Uterus (tissue), 3 donors: ENCODE measurements at regions not wholly inside any gene's neighbourhood (a gene's known extent, or its start where the extent isn't known, plus 50 kb on each side); places are given as distances from the start of the nearest gene placed in this dataset.

Source experiments
- DNase-seq, 2 donors: peaks; one replicate each; pipeline ENCODE4 v3.0.0-alpha.2; 2019 to 2020
- H3K27ac ChIP-seq, 2 donors: fragments of 200-600 bp; sonication (generic); 1 replicate in 1 of 2; 2 replicates in 1 of 2; pipeline ENCODE4 v1.5.1; 2016 to 2018
- H3K27me3 ChIP-seq, 2 donors: fragments of 200-600 bp; sonication (generic); one replicate each; pipeline ENCODE4 v1.5.1; 2018 to 2019; ENCODE audit warnings: control low read depth in 1 of 2
- H3K36me3 ChIP-seq, 2 donors: fragments of 200-600 bp; sonication (generic); one replicate each; pipeline ENCODE4 v1.5.1; 2019; ENCODE audit warnings: control low read depth in 1 of 2
- H3K4me1 ChIP-seq, 2 donors: fragments of 200-600 bp; sonication (generic); one replicate each; pipeline ENCODE4 v1.5.1; 2018 to 2019; ENCODE audit warnings: control low read depth in 1 of 2
- H3K4me3 ChIP-seq, 2 donors: fragments of 200-600 bp; sonication (generic); 1 replicate in 1 of 2; 2 replicates in 1 of 2; pipeline ENCODE4 v1.5.1; 2018 to 2019; ENCODE audit warnings: mild to moderate bottlenecking in 1 of 2
- H3K9me3 ChIP-seq, 2 donors: fragments of 200-600 bp; sonication (generic); one replicate each; pipeline ENCODE4 v1.5.1; 2019; ENCODE audit warnings: control low read depth in 1 of 2
- CTCF ChIP-seq, 4 experiments: fragments of 200-600 bp in 2 of 4; fragments of 450-650 bp in 2 of 4; sonication (generic) in 2 of 4; IDR thresholded peaks; one replicate each; pipeline ENCODE4 v1.5.1; 2016 to 2019; ENCODE audit warnings: antibody characterized with exemption in 4 of 4, mild to moderate bottlenecking in 2 of 4, moderate library complexity in 1 of 4
- POLR2A ChIP-seq, 2 donors: fragments of 450-650 bp; IDR thresholded peaks; one replicate each; pipeline ENCODE4 v1.6.1; 2016; ENCODE audit warnings: antibody characterized with exemption in 2 of 2, mild to moderate bottlenecking in 1 of 2, moderate library complexity in 1 of 2
- intact Hi-C: fragments of 100-400 bp; cut with DNase I; formaldehyde crosslinking; loops from one replicate; pipeline ENCODE4 v1.15.1; 2023; ENCODE audit warnings: low total_unique reads
- donor health status: DM: yes; HTN: yes; CAD: no.

GRCh38 chr16:55076053-55076452, 145.4 kb downstream of the IRX5 start:
- no peaks in the 10 kb centered on the region for H3K9me3 ChIP-seq
- H3K4me3 ChIP-seq, result no peak overlapping the region
- H3K27ac ChIP-seq, result no peak overlapping the region
- no peak for DNase-seq
- H3K36me3 ChIP-seq, result no peaks in the 10 kb centered on the region
- intact Hi-C loops, result no loop called here
- TF ChIP-seq POLR2A (IDR thresholded peaks at IDR 0.05), result no peak
- TF ChIP-seq CTCF (IDR thresholded peaks at IDR 0.05), result no peak
- H3K27me3 ChIP-seq, result no peaks in the 10 kb centered on the region
- no peaks in the 10 kb centered on the region for H3K4me1 ChIP-seq

GRCh38 chr16:55077266-55077665, 146.6 kb downstream of the IRX5 start:
- DNase-seq, result no peak
- Histone ChIP-seq H3K4me1 (no peaks in the 10 kb centered on the region), H3K36me3 (no peaks in the 10 kb centered on the region), H3K4me3 (no peak overlapping the region), H3K27ac (no peak overlapping the region), H3K9me3 (no peaks in the 10 kb centered on the region), H3K27me3 (no peaks in the 10 kb centered on the region)
- no peak for TF ChIP-seq POLR2A (IDR thresholded peaks at IDR 0.05)
- no peak for TF ChIP-seq CTCF (IDR thresholded peaks at IDR 0.05)
- intact Hi-C loops, result no loop called here

GRCh38 chr16:55078153-55078552, 147.5 kb downstream of the IRX5 start:
- H3K4me3 ChIP-seq, result no peak overlapping the region
- TF ChIP-seq POLR2A (IDR thresholded peaks at IDR 0.05) (no peak), CTCF (IDR thresholded peaks at IDR 0.05) (no peak)
- no peaks in the 10 kb centered on the region for H3K36me3 ChIP-seq
- no peaks in the 10 kb centered on the region for H3K4me1 ChIP-seq
- no peak overlapping the region for H3K27ac ChIP-seq
- H3K27me3 ChIP-seq, result no peaks in the 10 kb centered on the region
- intact Hi-C loops, result no loop called here
- DNase-seq, result no peak
- H3K9me3 ChIP-seq, result no peaks in the 10 kb centered on the region

- intact Hi-C loops, result no loop called here
- H3K27me3 ChIP-seq, result no peaks in the 10 kb centered on the region
- no peak for DNase-seq
- H3K36me3 ChIP-seq, result no peaks in the 10 kb centered on the region
- H3K4me3 ChIP-seq, result no peak overlapping the region
- TF ChIP-seq CTCF (IDR thresholded peaks at IDR 0.05) (no peak), POLR2A (IDR thresholded peaks at IDR 0.05) (no peak)
- H3K4me1 ChIP-seq, result no peaks in the 10 kb centered on the region
- no peak overlapping the region for H3K27ac ChIP-seq
- H3K9me3 ChIP-seq, result no peaks in the 10 kb centered on the region
Measured at GRCh38 chr16:55078699-55079410, 148.2 kb downstream of the IRX5 start.

- H3K27ac ChIP-seq, result no peak overlapping the region
- DNase-seq, result no peak
- no peaks in the 10 kb centered on the region for H3K9me3 ChIP-seq
- no peak overlapping the region for H3K4me3 ChIP-seq
- H3K27me3 ChIP-seq, result no peaks in the 10 kb centered on the region
- no peaks in the 10 kb centered on the region for H3K4me1 ChIP-seq
- TF ChIP-seq CTCF (IDR thresholded peaks at IDR 0.05) (no peak), POLR2A (IDR thresholded peaks at IDR 0.05) (no peak)
- H3K36me3 ChIP-seq, result no peaks in the 10 kb centered on the region
- intact Hi-C loops, result no loop called here
Measured at GRCh38 chr16:55081622-55082590, 151.2 kb downstream of the IRX5 start.
